BE2C (cell line): ENCODE measurements at regions not wholly inside any gene's neighbourhood (a gene's known extent, or its start where the extent isn't known, plus 50 kb on each side); places are given as distances from the start of the nearest gene placed in this dataset.

ENCODE experiments used
- DNase-seq: peaks from one replicate; pipeline ENCODE4 v3.0.0-alpha.2; 2020
- H3K27me3 ChIP-seq: fragments of 250-450 bp; sonication (Bioruptor Pico); 2 replicates; pipeline ENCODE4 v1.5.1; 2020; ENCODE audit warnings: mild to moderate bottlenecking
- H3K36me3 ChIP-seq: fragments of 250-450 bp; sonication (Bioruptor Pico); 2 replicates; pipeline ENCODE4 v1.5.1; 2020; ENCODE audit warnings: mild to moderate bottlenecking
- H3K4me1 ChIP-seq: fragments of 250-450 bp; sonication (Bioruptor Pico); 2 replicates; pipeline ENCODE4 v1.5.1; 2020
- H3K4me3 ChIP-seq: 2 replicates; pipeline ENCODE4 v1.5.1; 2011; ENCODE audit warnings: low read depth, low read length
- H3K9me3 ChIP-seq: fragments of 250-450 bp; sonication (Bioruptor Pico); 2 replicates; pipeline ENCODE4 v1.5.1; 2020
- TF ChIP-seq, protein P1 (sequence below): IDR thresholded peaks from 2 replicates; pipeline ENCODE4 v1.5.1; 2012; ENCODE audit warnings: mild to moderate bottlenecking, low read depth, low read length

DNA sequence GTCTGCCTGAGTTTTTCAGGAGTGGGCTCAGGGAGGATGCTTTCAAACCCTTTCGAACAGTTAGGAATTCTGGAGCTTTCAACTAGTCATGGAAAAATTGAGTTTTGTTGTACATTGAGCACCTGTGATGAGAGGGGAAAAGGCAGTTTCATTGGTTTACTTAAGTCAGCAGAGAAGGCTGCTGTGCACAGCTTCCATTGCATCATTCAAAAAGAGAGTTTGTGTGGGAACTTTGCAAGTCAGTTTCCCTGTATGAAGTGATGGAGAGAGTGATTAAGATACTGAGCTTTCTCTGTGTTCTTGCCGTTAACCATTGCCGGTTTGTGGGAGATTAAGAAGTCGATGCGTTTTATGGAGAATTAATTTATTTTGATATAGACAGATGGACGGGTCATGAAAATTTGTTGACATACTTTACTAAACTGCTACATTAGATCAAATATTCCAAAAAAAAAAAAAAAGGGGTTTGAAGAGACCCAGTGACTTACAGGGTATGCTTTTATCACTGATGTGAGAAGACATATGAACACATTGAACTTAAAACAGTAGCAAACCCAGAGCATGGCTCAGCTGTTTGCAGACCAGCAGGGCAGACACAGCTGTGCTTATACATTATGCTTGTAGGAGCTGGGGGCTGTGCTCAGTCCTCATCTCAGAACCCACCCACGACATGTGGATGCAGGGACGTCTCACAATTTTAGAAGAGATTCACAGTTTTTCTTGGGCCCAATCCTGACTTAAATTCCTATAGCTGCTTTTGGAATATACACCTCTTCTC lies 234.1 kb downstream of the SOX4 start:
- no peaks in the 10 kb centered on the region; the same call in 1 of the 2 replicates for H3K4me1 ChIP-seq
- no peak for DNase-seq
- TF ChIP-seq, protein P1, sequence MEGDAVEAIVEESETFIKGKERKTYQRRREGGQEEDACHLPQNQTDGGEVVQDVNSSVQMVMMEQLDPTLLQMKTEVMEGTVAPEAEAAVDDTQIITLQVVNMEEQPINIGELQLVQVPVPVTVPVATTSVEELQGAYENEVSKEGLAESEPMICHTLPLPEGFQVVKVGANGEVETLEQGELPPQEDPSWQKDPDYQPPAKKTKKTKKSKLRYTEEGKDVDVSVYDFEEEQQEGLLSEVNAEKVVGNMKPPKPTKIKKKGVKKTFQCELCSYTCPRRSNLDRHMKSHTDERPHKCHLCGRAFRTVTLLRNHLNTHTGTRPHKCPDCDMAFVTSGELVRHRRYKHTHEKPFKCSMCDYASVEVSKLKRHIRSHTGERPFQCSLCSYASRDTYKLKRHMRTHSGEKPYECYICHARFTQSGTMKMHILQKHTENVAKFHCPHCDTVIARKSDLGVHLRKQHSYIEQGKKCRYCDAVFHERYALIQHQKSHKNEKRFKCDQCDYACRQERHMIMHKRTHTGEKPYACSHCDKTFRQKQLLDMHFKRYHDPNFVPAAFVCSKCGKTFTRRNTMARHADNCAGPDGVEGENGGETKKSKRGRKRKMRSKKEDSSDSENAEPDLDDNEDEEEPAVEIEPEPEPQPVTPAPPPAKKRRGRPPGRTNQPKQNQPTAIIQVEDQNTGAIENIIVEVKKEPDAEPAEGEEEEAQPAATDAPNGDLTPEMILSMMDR, result no peak
- H3K27me3 ChIP-seq, result no peaks in the 10 kb centered on the region
- no peaks in the 10 kb centered on the region for H3K36me3 ChIP-seq
- no peak overlapping the region for H3K4me3 ChIP-seq
- H3K9me3 ChIP-seq, result no peaks in the 10 kb centered on the region

DNA sequence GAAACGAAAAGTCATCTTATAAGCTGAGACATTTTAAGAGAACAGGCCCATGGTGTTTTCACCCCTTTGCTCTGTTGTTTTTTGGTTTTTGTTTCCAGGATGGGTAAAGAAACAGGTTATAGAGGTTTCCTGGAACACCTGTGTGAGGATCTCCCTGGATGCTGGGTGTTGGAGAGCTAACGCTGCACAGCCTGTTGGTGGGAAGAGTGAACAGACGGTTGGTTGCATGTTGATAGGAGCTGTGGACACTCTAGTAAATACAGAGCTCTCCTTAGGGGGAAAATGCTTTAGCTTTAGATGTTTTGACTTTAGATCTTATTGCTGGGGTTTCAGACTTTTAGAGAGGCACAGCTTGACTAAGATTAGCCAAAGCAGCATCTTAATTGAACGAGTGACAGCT lies 235.2 kb downstream of the SOX4 start:
- TF ChIP-seq, protein P1, result no peak
- Histone ChIP-seq H3K27me3 (no peaks in the 10 kb centered on the region), H3K36me3 (no peaks in the 10 kb centered on the region), H3K9me3 (no peaks in the 10 kb centered on the region), H3K4me1 (no peaks in the 10 kb centered on the region; the same call in 1 of the 2 replicates), H3K4me3 (no peak overlapping the region)
- no peak for DNase-seq

DNA sequence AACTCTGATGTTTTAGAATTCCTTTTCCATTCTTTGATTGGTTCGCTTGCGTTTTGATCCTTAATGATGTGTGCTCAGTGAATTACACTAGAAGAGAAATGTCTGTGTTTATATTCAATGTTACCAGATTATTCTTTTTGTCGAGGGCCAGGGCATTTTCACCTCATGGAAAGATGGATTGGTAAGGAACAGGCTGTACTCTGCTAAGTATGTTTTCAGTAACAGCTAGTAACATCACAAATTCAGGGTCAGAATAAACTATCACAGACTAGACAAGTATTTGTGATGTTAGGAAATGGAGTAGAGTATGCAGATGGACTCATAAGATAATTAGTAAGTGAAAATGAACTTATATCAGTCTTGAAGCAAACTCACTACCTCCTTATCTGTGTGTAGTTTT lies 235.6 kb downstream of the SOX4 start:
- TF ChIP-seq, protein P1, result no peak
- no peaks in the 10 kb centered on the region for H3K9me3 ChIP-seq
- H3K4me1 ChIP-seq, result no peaks in the 10 kb centered on the region; the same call in 1 of the 2 replicates
- no peak overlapping the region for H3K4me3 ChIP-seq
- no peaks in the 10 kb centered on the region for H3K36me3 ChIP-seq
- H3K27me3 ChIP-seq, result no peaks in the 10 kb centered on the region
- no peak for DNase-seq

DNA sequence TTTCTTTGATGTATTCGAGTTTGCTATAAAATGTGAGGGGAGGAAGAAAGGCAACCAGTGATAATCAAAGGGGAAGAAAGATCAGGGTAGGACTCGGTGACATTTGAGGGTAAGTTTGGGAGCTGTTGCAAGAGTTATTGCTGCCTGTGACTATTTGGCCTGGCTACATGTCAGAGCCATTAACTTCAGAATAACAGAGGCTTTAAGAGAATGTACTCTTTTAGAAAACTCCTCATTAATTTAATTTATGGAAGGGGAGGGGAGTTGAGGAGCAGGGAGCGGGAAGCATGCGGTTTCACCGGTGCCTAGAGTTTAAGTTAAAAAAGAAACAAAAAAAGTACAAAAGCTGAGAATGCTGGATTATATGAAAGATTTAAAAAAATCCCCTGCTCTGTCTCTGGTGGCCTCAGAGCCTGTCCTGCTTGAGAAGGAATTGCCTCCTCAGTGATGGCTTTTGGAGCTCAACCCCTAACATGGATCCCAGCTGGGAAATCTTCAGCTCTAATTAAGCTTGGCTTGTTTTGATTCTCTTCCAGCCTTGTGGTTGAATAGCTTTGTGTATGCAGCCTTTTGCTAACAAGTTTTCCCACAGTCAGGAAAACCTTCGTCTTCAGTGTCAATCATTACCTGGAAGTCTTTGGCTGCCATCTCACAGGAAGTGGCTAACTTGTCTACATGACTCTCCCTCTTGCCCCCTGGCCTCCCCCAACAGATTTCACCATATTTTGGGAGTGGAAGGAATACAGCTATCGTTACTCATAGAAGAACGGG lies 238.2 kb downstream of the SOX4 start:
- Histone ChIP-seq H3K9me3 (no peaks in the 10 kb centered on the region), H3K36me3 (no peaks in the 10 kb centered on the region), H3K27me3 (no peaks in the 10 kb centered on the region), H3K4me3 (no peak overlapping the region), H3K4me1 (peaks cover 3% of the 10 kb centered on the region)
- TF ChIP-seq, protein P1, result no peak
- DNase-seq, result no peak

DNA sequence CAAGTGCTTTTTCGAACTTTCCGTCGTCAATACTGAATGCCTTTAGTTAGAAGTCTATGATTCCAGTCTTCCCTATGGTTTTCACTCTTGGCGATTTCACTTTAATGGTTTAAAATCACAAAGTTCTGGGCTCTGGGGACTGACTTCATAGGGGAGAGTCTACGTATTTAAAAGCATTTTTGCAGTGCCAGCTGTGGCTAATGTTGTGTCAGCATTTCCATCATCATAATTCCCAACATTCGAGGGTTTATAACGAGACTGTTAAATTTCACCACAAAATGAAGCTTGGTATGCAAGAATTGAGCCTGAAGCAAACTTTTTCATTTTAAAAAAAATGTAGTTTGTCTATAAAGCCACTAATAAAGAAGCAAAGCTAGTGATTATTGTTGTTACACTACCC lies 242.7 kb downstream of the SOX4 start:
- Histone ChIP-seq H3K4me3 (no peak overlapping the region), H3K27me3 (no peaks in the 10 kb centered on the region), H3K9me3 (no peaks in the 10 kb centered on the region), H3K4me1 (peaks cover 8% of the 10 kb centered on the region), H3K36me3 (no peaks in the 10 kb centered on the region)
- DNase-seq, result no peak
- TF ChIP-seq, protein P1, result no peak
